Trophoblast cell (in vitro differentiated cells and primary cell): ENCODE measurements at regions not wholly inside any gene's neighbourhood (a gene's known extent, or its start where the extent isn't known, plus 50 kb on each side); places are given as distances from the start of the nearest gene placed in this dataset.
A peak's percentile ranks its signal among the peaks of the same experiment; 100 is the strongest.

Source experiments
- DNase-seq, 2 donors: peaks; one replicate each; pipeline ENCODE4 v3.0.0-alpha.2; 2016
- H2AFZ ChIP-seq: 2 replicates; pipeline ENCODE4 v1.6.1; 2013; ENCODE audit warnings: low read length, moderate library complexity, mild to moderate bottlenecking; ENCODE audit not compliant: insufficient read depth, poor library complexity
- H2AK5ac ChIP-seq: 2 replicates; pipeline ENCODE4 v1.6.1; 2013; ENCODE audit warnings: mild to moderate bottlenecking, low read length
- H2BK120ac ChIP-seq: 2 replicates; pipeline ENCODE4 v1.6.1; 2013; ENCODE audit warnings: low read length, mild to moderate bottlenecking, moderate library complexity; ENCODE audit not compliant: insufficient read depth, poor library complexity
- H2BK12ac ChIP-seq: 2 replicates; pipeline ENCODE4 v1.6.1; 2013; ENCODE audit warnings: mild to moderate bottlenecking, low read length, moderate library complexity
- H2BK5ac ChIP-seq: 2 replicates; pipeline ENCODE4 v1.6.1; 2013; ENCODE audit warnings: low read length, low read depth, moderate library complexity, mild to moderate bottlenecking; ENCODE audit not compliant: poor library complexity
- H3K14ac ChIP-seq: 2 replicates; pipeline ENCODE4 v1.6.1; 2013; ENCODE audit warnings: mild to moderate bottlenecking, low read length
- H3K18ac ChIP-seq: 2 replicates; pipeline ENCODE4 v1.6.1; 2013; ENCODE audit warnings: mild to moderate bottlenecking, low read length
- H3K23ac ChIP-seq: 2 replicates; pipeline ENCODE4 v1.6.1; 2013; ENCODE audit warnings: low read length
- H3K27ac ChIP-seq: 2 replicates; pipeline ENCODE4 v1.5.1; 2013; ENCODE audit warnings: low read depth, mild to moderate bottlenecking, inconsistent platforms, low read length, moderate library complexity
- H3K27me3 ChIP-seq: 2 replicates; pipeline ENCODE4 v1.6.1; 2013; ENCODE audit warnings: inconsistent platforms, mild to moderate bottlenecking, low read length, moderate library complexity; ENCODE audit not compliant: insufficient read depth
- H3K36me3 ChIP-seq, 2 experiments: 1 replicate in 1 of 2; 2 replicates in 1 of 2; pipeline ENCODE4 v1.6.1; 2013; ENCODE audit warnings: low read length in 2 of 2, mild to moderate bottlenecking in 2 of 2, moderate library complexity in 1 of 2; ENCODE audit not compliant: insufficient read depth in 2 of 2, control insufficient read depth in 1 of 2
- H3K4ac ChIP-seq: 2 replicates; pipeline ENCODE4 v1.6.1; 2013; ENCODE audit warnings: low read depth, mild to moderate bottlenecking, low read length, moderate library complexity
- H3K4me1 ChIP-seq, 2 experiments: 1 replicate in 1 of 2; 2 replicates in 1 of 2; pipeline ENCODE4 v1.6.1; 2013; ENCODE audit warnings: low read length in 2 of 2, mild to moderate bottlenecking in 2 of 2, moderate library complexity in 1 of 2; ENCODE audit not compliant: insufficient read depth in 2 of 2, control insufficient read depth in 1 of 2
- H3K4me2 ChIP-seq: 2 replicates; pipeline ENCODE4 v1.6.1; 2013; ENCODE audit warnings: inconsistent platforms, mild to moderate bottlenecking, low read length, moderate library complexity
- H3K4me3 ChIP-seq: 2 replicates; pipeline ENCODE4 v1.5.1; 2013; ENCODE audit warnings: mild to moderate bottlenecking, low read depth, low read length, inconsistent platforms
- H3K79me1 ChIP-seq: one replicate; pipeline ENCODE4 v1.6.1; 2013; ENCODE audit warnings: low read length
- H3K79me2 ChIP-seq: 2 replicates; pipeline ENCODE4 v1.6.1; 2013; ENCODE audit warnings: low read length, mild to moderate bottlenecking; ENCODE audit not compliant: control insufficient read depth, insufficient read depth, poor library complexity
- H3K9ac ChIP-seq: 2 replicates; pipeline ENCODE4 v1.6.1; 2013; ENCODE audit warnings: mild to moderate bottlenecking, low read length
- H3K9me3 ChIP-seq: 2 replicates; pipeline ENCODE4 v1.6.1; 2013; ENCODE audit warnings: low read depth, mild to moderate bottlenecking, control low read depth, inconsistent platforms, low read length; ENCODE audit not compliant: insufficient read depth
- H4K12ac ChIP-seq: 2 replicates; pipeline ENCODE4 v1.6.1; 2013; ENCODE audit warnings: low read depth, mild to moderate bottlenecking, low read length, moderate library complexity
- H4K8ac ChIP-seq: 2 replicates; pipeline ENCODE4 v1.6.1; 2013; ENCODE audit warnings: low read depth, mild to moderate bottlenecking, low read length, moderate library complexity
- H4K91ac ChIP-seq: one replicate; pipeline ENCODE4 v1.6.1; 2013; ENCODE audit warnings: low read depth, mild to moderate bottlenecking, low read length, moderate library complexity
- WGBS: extraction: QIAGEN DNeasy Blood & Tissue Kit; methylation state at CpG from one replicate; pipeline ENCODE4 v1.1.7; 2013; ENCODE audit warnings: missing lambda C conversion rate; ENCODE audit not compliant: insufficient read length, insufficient coverage; ENCODE audit errors: extremely low coverage; 5-methylcytosine and 5-hydroxymethylcytosine counted together

DNA sequence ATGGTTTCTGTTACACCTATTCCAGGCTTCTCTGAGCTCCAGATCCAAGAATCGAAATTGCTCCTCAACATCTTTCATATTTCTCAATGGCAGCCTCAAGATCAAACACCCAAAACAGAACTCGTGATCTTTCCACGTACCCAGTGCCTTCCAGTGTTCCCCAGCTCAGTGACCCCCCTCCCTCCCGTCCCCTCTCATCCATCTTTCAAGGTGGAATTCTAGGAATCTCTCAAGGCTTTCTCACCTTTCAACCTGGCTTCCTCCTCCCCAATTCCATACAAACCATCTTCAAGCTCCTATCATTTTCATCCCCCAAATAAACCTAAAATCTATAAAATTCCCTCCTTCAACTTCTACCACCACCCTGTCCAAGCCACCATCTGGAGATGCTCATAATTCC is 615.3 kb downstream of the BNC2 start:
- no peak overlapping the region for H2BK5ac ChIP-seq
- no peak overlapping the region for H3K27ac ChIP-seq
- no peak overlapping the region for H2AK5ac ChIP-seq
- no peak overlapping the region for H3K18ac ChIP-seq
- H3K4me2 ChIP-seq: no peak overlapping the region
- peaks cover 2% of the 10 kb centered on the region for H3K79me2 ChIP-seq
- no peak overlapping the region for H2AFZ ChIP-seq
- H3K4ac ChIP-seq: no peak overlapping the region
- no peak overlapping the region for H2BK12ac ChIP-seq
- H3K27me3 ChIP-seq: no peaks in the 10 kb centered on the region
- H3K9me3 ChIP-seq: no peaks in the 10 kb centered on the region
- H4K12ac ChIP-seq: no peak overlapping the region
- H3K79me1 ChIP-seq: peaks cover 4% of the 10 kb centered on the region
- H3K14ac ChIP-seq: no peak overlapping the region
- no peak overlapping the region for H3K4me3 ChIP-seq
- H2BK120ac ChIP-seq: no peak overlapping the region
- DNase-seq: no peak
- H3K36me3 ChIP-seq: no peaks in the 10 kb centered on the region
- no peak overlapping the region for H3K23ac ChIP-seq
- H3K9ac ChIP-seq: no peak overlapping the region
- H4K8ac ChIP-seq: no peak overlapping the region
- H3K4me1 ChIP-seq: peaks cover 2 to 5% of the 10 kb centered on the region in 2 experiments
- no peak overlapping the region for H4K91ac ChIP-seq
- WGBS: no CpG with 5 or more reads among the region's 4 CpGs

DNA sequence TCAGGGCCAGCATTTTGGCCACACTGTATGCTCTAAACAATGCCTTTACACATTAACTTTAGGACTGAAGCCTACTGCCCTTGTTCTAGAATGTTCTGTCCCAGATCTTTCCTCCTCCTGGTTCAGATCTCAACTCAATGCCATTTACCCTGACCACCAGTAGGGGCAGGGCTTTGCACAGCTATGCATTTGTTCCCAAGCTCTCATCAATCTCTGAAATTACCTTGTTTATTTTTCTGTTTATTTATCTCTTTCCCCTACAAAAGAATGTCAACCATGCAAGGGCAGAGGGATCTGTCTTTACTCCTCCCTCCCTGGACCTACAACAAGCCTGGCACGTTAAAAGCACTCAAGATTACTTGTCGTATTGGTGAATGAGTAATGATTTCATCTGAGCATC is 612.9 kb downstream of the BNC2 start:
- Histone ChIP-seq H4K91ac (no peak overlapping the region), H3K18ac (no peak overlapping the region), H2BK5ac (no peak overlapping the region), H3K79me2 (peaks cover 2% of the 10 kb centered on the region), H2BK120ac (no peak overlapping the region), H3K4me2 (no peak overlapping the region), H3K4me1 (peaks cover 2 to 10% of the 10 kb centered on the region in 2 experiments), H3K4me3 (no peak overlapping the region), H3K27ac (no peak overlapping the region), H3K23ac (no peak overlapping the region), H3K79me1 (peaks cover 4% of the 10 kb centered on the region), H2BK12ac (peak overlapping the region; percentile 18), H3K9ac (no peak overlapping the region), H2AFZ (no peak overlapping the region), H3K36me3 (no peaks in the 10 kb centered on the region), H4K8ac (no peak overlapping the region), H4K12ac (no peak overlapping the region), H3K27me3 (no peaks in the 10 kb centered on the region), H3K14ac (no peak overlapping the region), H3K9me3 (no peaks in the 10 kb centered on the region), H3K4ac (no peak overlapping the region), H2AK5ac (no peak overlapping the region)
- no CpG with 5 or more reads among the region's 2 CpGs for WGBS
- DNase-seq: peak in 1 of 2 donors; percentile 21

DNA sequence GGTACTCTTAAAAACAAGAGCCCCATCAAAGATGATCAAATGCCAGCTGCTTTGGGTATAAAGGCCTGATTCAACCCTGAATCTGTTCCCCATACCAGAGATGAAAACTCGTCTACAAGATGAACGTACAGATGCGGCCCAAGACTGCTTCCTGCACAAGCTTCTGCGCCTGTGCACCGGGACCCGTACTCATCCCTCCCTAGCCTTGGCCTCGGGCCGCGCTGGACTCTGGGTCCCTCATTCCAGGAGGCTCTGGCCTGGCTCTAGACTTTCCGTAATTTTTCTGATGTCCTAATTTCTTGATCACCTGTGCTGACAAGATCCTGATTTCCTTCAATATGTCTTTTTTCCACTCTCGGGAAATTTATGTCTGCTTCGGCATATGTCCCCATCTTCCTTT is 612.3 kb downstream of the BNC2 start:
- no peak overlapping the region for H3K18ac ChIP-seq

DNA sequence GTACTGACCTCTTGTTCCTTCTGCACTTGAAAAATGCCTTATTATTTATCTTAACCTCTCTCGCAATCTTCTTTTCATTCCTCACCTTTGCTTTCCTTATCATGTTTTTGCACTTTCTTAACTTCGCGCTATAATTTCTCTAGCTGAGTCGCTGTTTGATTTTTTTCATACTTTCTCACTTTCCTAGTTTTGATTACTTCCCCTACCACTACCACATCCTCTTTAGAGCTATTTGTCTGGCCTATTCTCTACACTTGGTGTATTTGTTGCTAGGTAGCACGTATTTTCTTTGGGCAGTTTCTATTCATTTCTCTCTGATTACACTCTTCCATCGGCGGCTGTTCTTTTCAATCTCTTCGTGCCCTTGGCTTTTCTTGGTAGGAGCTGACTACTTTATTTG is 611.8 kb downstream of the BNC2 start:
- Histone ChIP-seq H4K12ac (no peak overlapping the region), H3K23ac (no peak overlapping the region), H3K4ac (no peak overlapping the region), H3K4me2 (no peak overlapping the region), H3K36me3 (no peaks in the 10 kb centered on the region), H2AFZ (no peak overlapping the region), H3K79me1 (no peaks in the 10 kb centered on the region), H3K79me2 (no peaks in the 10 kb centered on the region), H3K4me1 (peaks cover 9 to 12% of the 10 kb centered on the region in 2 experiments), H3K14ac (no peak overlapping the region), H3K9me3 (no peaks in the 10 kb centered on the region), H2BK120ac (no peak overlapping the region), H3K27me3 (no peaks in the 10 kb centered on the region), H4K91ac (no peak overlapping the region), H3K4me3 (no peak overlapping the region), H4K8ac (no peak overlapping the region), H2AK5ac (no peak overlapping the region), H2BK5ac (no peak overlapping the region), H2BK12ac (no peak overlapping the region), H3K27ac (no peak overlapping the region), H3K9ac (no peak overlapping the region), H3K18ac (no peak overlapping the region)
- WGBS: 100% methylated on average over 3 of the region's 8 CpGs
- no peak for DNase-seq

More for the DNA sequence above, 612.3 kb downstream of the BNC2 start:
- DNase-seq: no peak
- no CpG with 5 or more reads among the region's 12 CpGs for WGBS
- Histone ChIP-seq H3K79me1 (peaks cover 3% of the 10 kb centered on the region), H4K8ac (no peak overlapping the region), H2BK12ac (no peak overlapping the region), H3K23ac (no peak overlapping the region), H3K36me3 (no peaks in the 10 kb centered on the region), H3K4me1 (peaks cover 8 to 14% of the 10 kb centered on the region in 2 experiments), H3K27ac (no peak overlapping the region), H3K14ac (no peak overlapping the region), H3K9ac (no peak overlapping the region), H3K27me3 (no peaks in the 10 kb centered on the region), H3K4me2 (no peak overlapping the region), H3K4me3 (no peak overlapping the region), H3K79me2 (peaks cover 2% of the 10 kb centered on the region), H3K4ac (no peak overlapping the region), H4K12ac (no peak overlapping the region), H2BK120ac (no peak overlapping the region), H2BK5ac (no peak overlapping the region), H4K91ac (no peak overlapping the region), H2AK5ac (peak overlapping the region; percentile 27), H3K9me3 (no peaks in the 10 kb centered on the region), H2AFZ (no peak overlapping the region)
